HL-60 (cell line): ENCODE measurements at regions not wholly inside any gene's neighbourhood (a gene's known extent, or its start where the extent isn't known, plus 50 kb on each side); places are given as distances from the start of the nearest gene placed in this dataset.

Experiments used
- GABPA ChIP-seq: IDR thresholded peaks from 2 replicates; pipeline ENCODE4 v1.6.1; 2012; ENCODE audit warnings: low read depth
- POLR2AphosphoS5 ChIP-seq: IDR thresholded peaks from 2 replicates; pipeline ENCODE4 v1.6.1; 2012; ENCODE audit warnings: low read depth
- REST ChIP-seq: IDR thresholded peaks from 2 replicates; pipeline ENCODE4 v1.6.1; 2012; ENCODE audit warnings: low read depth; ENCODE audit not compliant: insufficient replicate concordance
- SPI1 ChIP-seq: IDR thresholded peaks from 2 replicates; pipeline ENCODE4 v1.6.1; 2012; ENCODE audit warnings: low read depth, mild to moderate bottlenecking, borderline replicate concordance
- TF ChIP-seq, protein P1 (sequence below): IDR thresholded peaks from one replicate; pipeline ENCODE4 v1.5.1; 2011; ENCODE audit warnings: low read length, control low read depth, inconsistent platforms; ENCODE audit not compliant: insufficient read depth

GRCh38 chr5:84632418-84632817, 247.7 kb upstream of the EDIL3 start:
- TF ChIP-seq, protein P1, sequence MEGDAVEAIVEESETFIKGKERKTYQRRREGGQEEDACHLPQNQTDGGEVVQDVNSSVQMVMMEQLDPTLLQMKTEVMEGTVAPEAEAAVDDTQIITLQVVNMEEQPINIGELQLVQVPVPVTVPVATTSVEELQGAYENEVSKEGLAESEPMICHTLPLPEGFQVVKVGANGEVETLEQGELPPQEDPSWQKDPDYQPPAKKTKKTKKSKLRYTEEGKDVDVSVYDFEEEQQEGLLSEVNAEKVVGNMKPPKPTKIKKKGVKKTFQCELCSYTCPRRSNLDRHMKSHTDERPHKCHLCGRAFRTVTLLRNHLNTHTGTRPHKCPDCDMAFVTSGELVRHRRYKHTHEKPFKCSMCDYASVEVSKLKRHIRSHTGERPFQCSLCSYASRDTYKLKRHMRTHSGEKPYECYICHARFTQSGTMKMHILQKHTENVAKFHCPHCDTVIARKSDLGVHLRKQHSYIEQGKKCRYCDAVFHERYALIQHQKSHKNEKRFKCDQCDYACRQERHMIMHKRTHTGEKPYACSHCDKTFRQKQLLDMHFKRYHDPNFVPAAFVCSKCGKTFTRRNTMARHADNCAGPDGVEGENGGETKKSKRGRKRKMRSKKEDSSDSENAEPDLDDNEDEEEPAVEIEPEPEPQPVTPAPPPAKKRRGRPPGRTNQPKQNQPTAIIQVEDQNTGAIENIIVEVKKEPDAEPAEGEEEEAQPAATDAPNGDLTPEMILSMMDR: no peak
- no peak for TF ChIP-seq GABPA
- no peak for TF ChIP-seq POLR2AphosphoS5
- TF ChIP-seq REST: no peak
- no peak for TF ChIP-seq SPI1
